H9 (cell line): ENCODE measurements at regions not wholly inside any gene's neighbourhood (a gene's known extent, or its start where the extent isn't known, plus 50 kb on each side); places are given as distances from the start of the nearest gene placed in this dataset.

Experiments
- DNase-seq: peaks from one replicate; pipeline ENCODE4 v3.0.0-alpha.2; 2017
- H2AFZ ChIP-seq: one replicate; pipeline ENCODE4 v1.6.1; 2013; ENCODE audit warnings: mild to moderate bottlenecking, low read length, control low read depth, moderate library complexity
- H2AK5ac ChIP-seq: 2 replicates; pipeline ENCODE4 v1.6.1; 2013; ENCODE audit warnings: low read length, control low read depth, mixed read lengths; ENCODE audit not compliant: insufficient read length
- H2BK120ac ChIP-seq: one replicate; pipeline ENCODE4 v1.6.1; 2013; ENCODE audit warnings: low read depth, mild to moderate bottlenecking, low read length, control low read depth, inconsistent platforms; ENCODE audit not compliant: poor library complexity, severe bottlenecking
- H2BK12ac ChIP-seq: 2 replicates; pipeline ENCODE4 v1.6.1; 2013; ENCODE audit warnings: low read length, control low read depth, mixed read lengths, low read depth; ENCODE audit not compliant: insufficient read length
- H2BK15ac ChIP-seq: 2 replicates; pipeline ENCODE4 v1.6.1; 2013; ENCODE audit warnings: low read depth, low read length, control low read depth
- H2BK20ac ChIP-seq: one replicate; pipeline ENCODE4 v1.6.1; 2013; ENCODE audit warnings: low read depth, mild to moderate bottlenecking, low read length, control low read depth, inconsistent platforms; ENCODE audit not compliant: poor library complexity, severe bottlenecking
- H2BK5ac ChIP-seq: 2 replicates; pipeline ENCODE4 v1.6.1; 2013; ENCODE audit warnings: low read length, control low read depth, mixed read lengths; ENCODE audit not compliant: insufficient read length
- H3K14ac ChIP-seq: 2 replicates; pipeline ENCODE4 v1.6.1; 2013; ENCODE audit warnings: low read length, control low read depth; ENCODE audit not compliant: insufficient read depth
- H3K18ac ChIP-seq: 2 replicates; pipeline ENCODE4 v1.6.1; 2013; ENCODE audit warnings: low read depth, mild to moderate bottlenecking, mixed read lengths, low read length, control low read depth; ENCODE audit not compliant: insufficient read length
- H3K23ac ChIP-seq: 2 replicates; pipeline ENCODE4 v1.6.1; 2013; ENCODE audit warnings: low read length, control low read depth, mixed read lengths, low read depth; ENCODE audit not compliant: insufficient read length
- H3K23me2 ChIP-seq: 2 replicates; pipeline ENCODE4 v1.6.1; 2013; ENCODE audit warnings: low read depth, mild to moderate bottlenecking, mixed read lengths, low read length, control low read depth; ENCODE audit not compliant: insufficient read length, poor library complexity, severe bottlenecking
- H3K27ac ChIP-seq: 2 replicates; pipeline ENCODE4 v1.5.1; 2013; ENCODE audit warnings: low read length, control low read depth, mixed read lengths, low read depth; ENCODE audit not compliant: insufficient read length
- H3K27me3 ChIP-seq: 2 replicates; pipeline ENCODE4 v1.6.1; 2013; ENCODE audit warnings: low read length, control low read depth, inconsistent platforms; ENCODE audit not compliant: insufficient read depth
- H3K4ac ChIP-seq: 2 replicates; pipeline ENCODE4 v1.6.1; 2013; ENCODE audit warnings: low read depth, mild to moderate bottlenecking, control low read depth, inconsistent platforms, low read length, moderate library complexity
- H3K4me1 ChIP-seq: 2 replicates; pipeline ENCODE4 v1.6.1; 2013; ENCODE audit warnings: low read length, control low read depth, inconsistent platforms; ENCODE audit not compliant: insufficient read depth
- H3K4me2 ChIP-seq: 2 replicates; pipeline ENCODE4 v1.6.1; 2013; ENCODE audit warnings: low read length, control low read depth, mixed read lengths; ENCODE audit not compliant: insufficient read length, insufficient read depth
- H3K56ac ChIP-seq: 2 replicates; pipeline ENCODE4 v1.6.1; 2013; ENCODE audit warnings: low read depth, mild to moderate bottlenecking, mixed read lengths, low read length, control low read depth; ENCODE audit not compliant: insufficient read length
- H3K79me1 ChIP-seq: 2 replicates; pipeline ENCODE4 v1.6.1; 2013; ENCODE audit warnings: low read depth, mild to moderate bottlenecking, moderate library complexity, low read length, control low read depth, inconsistent platforms; ENCODE audit not compliant: insufficient read depth, poor library complexity, severe bottlenecking
- H3K79me2 ChIP-seq: 2 replicates; pipeline ENCODE4 v1.6.1; 2013; ENCODE audit warnings: low read length, control low read depth, inconsistent platforms; ENCODE audit not compliant: insufficient read depth
- H3K9ac ChIP-seq: 2 replicates; pipeline ENCODE4 v1.6.1; 2013; ENCODE audit warnings: low read length, control low read depth, mixed read lengths; ENCODE audit not compliant: insufficient read length; ENCODE audit errors: extremely low read depth
- H3K9me3 ChIP-seq: one replicate; pipeline ENCODE4 v1.6.1; 2013; ENCODE audit warnings: low read depth, low read length, inconsistent platforms; ENCODE audit not compliant: control insufficient read depth
- H3T11ph ChIP-seq: one replicate; pipeline ENCODE4 v1.6.1; 2013; ENCODE audit warnings: mild to moderate bottlenecking, low read length, control low read depth, inconsistent platforms
- H4K20me1 ChIP-seq: one replicate; pipeline ENCODE4 v1.6.1; 2013; ENCODE audit not compliant: control insufficient read depth, insufficient read length, insufficient read depth
- H4K5ac ChIP-seq: 2 replicates; pipeline ENCODE4 v1.6.1; 2013; ENCODE audit warnings: low read depth, mild to moderate bottlenecking, mixed read lengths, low read length, control low read depth; ENCODE audit not compliant: insufficient read length
- H4K8ac ChIP-seq: replicated peaks from 2 replicates; pipeline ENCODE4 v1.6.1; 2013; ENCODE audit warnings: low read length, control low read depth, mixed read lengths, low read depth; ENCODE audit not compliant: insufficient read length
- H4K91ac ChIP-seq: 2 replicates; pipeline ENCODE4 v1.6.1; 2013; ENCODE audit warnings: low read depth, mild to moderate bottlenecking, moderate library complexity, mixed read lengths, low read length, control low read depth; ENCODE audit not compliant: insufficient read length
- H3K27ac Mint-ChIP-seq, 3 experiments: 2 replicates in 2 of 3; 3 replicates in 1 of 3; pipeline ENCODE4 v1.8.0; 2020 to 2021; ENCODE audit warnings: mixed read lengths in 3 of 3, mild to moderate bottlenecking in 1 of 3, moderate library complexity in 1 of 3
- H3K27me3 Mint-ChIP-seq: 2 replicates; pipeline ENCODE4 v1.8.0; 2021; ENCODE audit warnings: low read depth, mild to moderate bottlenecking, moderate library complexity, mixed read lengths
- H3K36me3 Mint-ChIP-seq, 3 experiments: 2 replicates in 2 of 3; 3 replicates in 1 of 3; pipeline ENCODE4 v1.8.0; 2020 to 2021; ENCODE audit warnings: low read depth in 3 of 3, mixed read lengths in 3 of 3; ENCODE audit not compliant: insufficient read depth in 1 of 3
- H3K4me1 Mint-ChIP-seq, 2 experiments: 2 replicates each; pipeline ENCODE4 v1.8.0; 2020; ENCODE audit warnings: mixed read lengths in 2 of 2
- H3K4me3 Mint-ChIP-seq, 2 experiments: 2 replicates in 1 of 2; 3 replicates in 1 of 2; pipeline ENCODE4 v1.8.0; 2020 to 2021; ENCODE audit warnings: mild to moderate bottlenecking in 2 of 2, mixed read lengths in 2 of 2, moderate library complexity in 1 of 2
- H3K9me3 Mint-ChIP-seq, 2 experiments: 2 replicates in 1 of 2; 3 replicates in 1 of 2; pipeline ENCODE4 v1.8.0; 2020; ENCODE audit warnings: mild to moderate bottlenecking in 2 of 2, mixed read lengths in 2 of 2, moderate library complexity in 1 of 2
- CTCF ChIP-seq: fragments of 200-600 bp; sonication (generic); conservative IDR thresholded peaks from 3 replicates; pipeline ENCODE4 v1.8.0; 2021; ENCODE audit warnings: antibody characterized with exemption, mild to moderate bottlenecking
- WGBS: extraction: QIAGEN DNeasy Blood & Tissue Kit; methylation state at CpG from one replicate; pipeline ENCODE4 v1.1.7; 2013; ENCODE audit warnings: missing lambda C conversion rate, low lambda C conversion rate, mixed read lengths; ENCODE audit not compliant: insufficient read length; ENCODE audit errors: extremely low coverage; 5-methylcytosine and 5-hydroxymethylcytosine counted together

- H3K9ac ChIP-seq = no peak overlapping the region
- no peak overlapping the region for H4K8ac ChIP-seq
- no peak overlapping the region for H2BK12ac ChIP-seq
- no peaks in the 10 kb centered on the region for H3K79me2 ChIP-seq
- no peaks in the 10 kb centered on the region for H3K27me3 ChIP-seq
- no peaks in the 10 kb centered on the region for H3K4me1 ChIP-seq
- no peak overlapping the region for H3K14ac ChIP-seq
- no peak overlapping the region for H3K23ac ChIP-seq
- no peak overlapping the region for H3K56ac ChIP-seq
- H3T11ph ChIP-seq = no peak overlapping the region
- TF ChIP-seq CTCF = no peak
- H4K20me1 ChIP-seq = no peaks in the 10 kb centered on the region
- no peaks in the 10 kb centered on the region for H3K9me3 ChIP-seq
- no peak overlapping the region for H3K4me3 Mint-ChIP-seq
- H2AK5ac ChIP-seq = no peak overlapping the region
- H2AFZ ChIP-seq = no peak overlapping the region
- no peak overlapping the region for H2BK5ac ChIP-seq
- no peak overlapping the region for H3K4ac ChIP-seq
- no peak overlapping the region for H2BK20ac ChIP-seq
- DNase-seq = no peak
- H3K9me3 Mint-ChIP-seq = peaks cover 6 to 9% of the 10 kb centered on the region in 2 experiments; a peak in 4 of 5 replicates
- no peaks in the 10 kb centered on the region for H3K79me1 ChIP-seq
- H3K27ac ChIP-seq = no peak overlapping the region
- H3K27ac Mint-ChIP-seq = no peak overlapping the region
- H3K23me2 ChIP-seq = no peaks in the 10 kb centered on the region
- H3K4me2 ChIP-seq = no peak overlapping the region
- no peak overlapping the region for H4K91ac ChIP-seq
- H3K27me3 Mint-ChIP-seq = no peaks in the 10 kb centered on the region; the same call in 1 of the 2 replicates
- no peaks in the 10 kb centered on the region for H3K36me3 Mint-ChIP-seq
- WGBS = no CpG with 5 or more reads among the region's 5 CpGs
- H2BK120ac ChIP-seq = no peak overlapping the region
- no peak overlapping the region for H3K18ac ChIP-seq
- H2BK15ac ChIP-seq = no peak overlapping the region
- H3K4me1 Mint-ChIP-seq = no peaks in the 10 kb centered on the region
- H4K5ac ChIP-seq = no peak overlapping the region
Observed at GRCh38 chr5:160940725-160941124, 88.7 kb upstream of the ATP10B start.
